GM12878 (cell line): ENCODE measurements at regions not wholly inside any gene's neighbourhood (a gene's known extent, or its start where the extent isn't known, plus 50 kb on each side); places are given as distances from the start of the nearest gene placed in this dataset.

Source experiments
- ATAC-seq: fragments of 200-7000 bp; cut with Tn5 transposase; 3 replicates; pipeline ENCODE4 v1.9.1; 2020; ENCODE audit warnings: mild to moderate bottlenecking, moderate library complexity
- BruUV-seq: library from RNA; stranded (reverse); fragments of 400-500 nt; replicated peaks from 2 replicates; lab custom pipeline; 2021; lab: Mats Ljungman, UMichigan
- CTCF ChIA-PET: fragments of 300-600 bp; sonication (Branson Sonifier 250); formaldehyde crosslinking; extraction: SDS; loops from one replicate; lab custom pipeline; 2021; ENCODE audit warnings: inconsistent platforms; lab: Yijun Ruan, JAX
- POLR2A ChIA-PET: fragments of 350-600 bp; formaldehyde crosslinking; extraction: SDS; loops from one replicate; lab custom pipeline; 2021; ENCODE audit warnings: inconsistent platforms; lab: Charles Lee
- RAD21 ChIA-PET: fragments of 300-600 bp; sonication (Branson Sonifier 250); formaldehyde crosslinking; loops from one replicate; lab custom pipeline; 2023; ENCODE audit warnings: antibody characterized with exemption; ENCODE audit not compliant: unreplicated experiment; lab: Charles Lee
- SMC1A ChIA-PET: fragments of 300-600 bp; sonication (Branson Sonifier 250); formaldehyde crosslinking; loops from one replicate; lab custom pipeline; 2023; ENCODE audit not compliant: unreplicated experiment, uncharacterized antibody; lab: Charles Lee
- DNase-seq: peaks from one replicate; pipeline ENCODE4 v3.0.0-alpha.2; 2011; ENCODE audit warnings: low read depth, low spot score
- FAIRE-seq: peaks from 3 replicates; lab custom pipeline; 2011; peaks lifted over from hg19 to GRCh38; lab: Jason Lieb, UNC
- H2AFZ ChIP-seq: 2 replicates; pipeline ENCODE4 v1.6.0; 2011; ENCODE audit warnings: low read depth, low read length, control low read depth; ENCODE audit not compliant: control insufficient read depth
- H3K27ac ChIP-seq: 2 replicates; pipeline ENCODE4 v1.5.1; 2011; ENCODE audit warnings: control low read depth; ENCODE audit not compliant: control insufficient read depth, insufficient read depth
- H3K27me3 ChIP-seq, 2 experiments: replicated peaks in 1 of 2; 2 replicates each; pipeline versions ENCODE4 v1.6.0 to v1.6.1; 2011; ENCODE audit warnings: low read length in 1 of 2; ENCODE audit not compliant: control insufficient read depth in 2 of 2, insufficient read depth in 2 of 2
- H3K36me3 ChIP-seq, 2 experiments: 2 replicates each; pipeline ENCODE4 v1.5.1; 2011; ENCODE audit warnings: low read length in 1 of 2; ENCODE audit not compliant: control insufficient read depth in 2 of 2, insufficient read depth in 2 of 2
- H3K4me1 ChIP-seq: 2 replicates; pipeline ENCODE4 v1.6.1; 2011; ENCODE audit warnings: mild to moderate bottlenecking, low read length, moderate library complexity, mixed read lengths; ENCODE audit not compliant: control insufficient read depth, insufficient read depth
- H3K4me2 ChIP-seq: 2 replicates; pipeline ENCODE4 v1.6.0; 2011; ENCODE audit warnings: control low read depth; ENCODE audit not compliant: control insufficient read depth, insufficient read depth
- H3K4me3 ChIP-seq: fragments of 200-600 bp; sonication (generic); 2 replicates; pipeline ENCODE4 v1.5.1; 2016
- H3K79me2 ChIP-seq: 2 replicates; pipeline ENCODE4 v1.6.0; 2011; ENCODE audit warnings: low read length; ENCODE audit not compliant: control insufficient read depth, insufficient read depth
- H3K9ac ChIP-seq: 2 replicates; pipeline ENCODE4 v1.8.0; 2011; ENCODE audit warnings: low read length, control low read depth, mixed read lengths; ENCODE audit not compliant: control insufficient read depth, insufficient read depth
- H3K9me3 ChIP-seq: replicated peaks from 3 replicates; pipeline ENCODE4 v1.5.1; 2011; ENCODE audit warnings: mild to moderate bottlenecking, low read length; ENCODE audit not compliant: control insufficient read depth, insufficient read depth
- H4K20me1 ChIP-seq: 2 replicates; pipeline ENCODE4 v1.6.0; 2011; ENCODE audit not compliant: control insufficient read depth, insufficient read depth
- CHD2 ChIP-seq: IDR thresholded peaks from 2 replicates; pipeline ENCODE4 v1.6.1; 2011; ENCODE audit warnings: low read depth, low read length, improper control_type of control experiment, borderline replicate concordance
- EGR1 ChIP-seq, 2 experiments: IDR thresholded peaks; 1 replicate in 1 of 2; 2 replicates in 1 of 2; pipeline ENCODE4 v1.6.1; 2011 to 2012; ENCODE audit warnings: low read depth in 2 of 2, low read length in 2 of 2, borderline replicate concordance in 1 of 2, mild to moderate bottlenecking in 1 of 2, moderate library complexity in 1 of 2
- ESRRA ChIP-seq: IDR thresholded peaks from 2 replicates; pipeline ENCODE4 v1.6.1; 2012; ENCODE audit warnings: mild to moderate bottlenecking, low read length, improper control_type of control experiment
- GATAD2B ChIP-seq: fragments of 450-650 bp; conservative IDR thresholded peaks from 2 replicates; pipeline ENCODE4 v1.6.1; 2017; ENCODE audit warnings: low read depth, mild to moderate bottlenecking, moderate library complexity
- IKZF2 ChIP-seq, 2 experiments: fragments of 450-650 bp; IDR thresholded peaks; 2 replicates each; pipeline ENCODE4 v1.6.1; 2017; ENCODE audit warnings: mild to moderate bottlenecking in 2 of 2, moderate library complexity in 2 of 2
- IRF5 ChIP-seq: fragments of 450-650 bp; IDR thresholded peaks from 2 replicates; pipeline ENCODE4 v1.6.1; 2017; ENCODE audit warnings: borderline replicate concordance
- NR2F1 ChIP-seq: fragments of 450-650 bp; conservative IDR thresholded peaks from 2 replicates; pipeline ENCODE4 v1.6.1; 2017; ENCODE audit warnings: mild to moderate bottlenecking
- POLR2A ChIP-seq: IDR thresholded peaks from 2 replicates; pipeline ENCODE4 v1.6.1; 2011; ENCODE audit warnings: low read depth, mild to moderate bottlenecking, low read length
- PRDM15 ChIP-seq: fragments of 450-650 bp; formaldehyde crosslinking; IDR thresholded peaks from 2 replicates; pipeline ENCODE4 v1.4.0; 2020; ENCODE audit warnings: mild to moderate bottlenecking, moderate library complexity
- SMAD5 ChIP-seq: IDR thresholded peaks from 2 replicates; pipeline ENCODE4 v1.6.1; 2016; ENCODE audit warnings: antibody characterized with exemption, low read depth
- SUZ12 ChIP-seq: fragments of 200-600 bp; sonication (generic); IDR thresholded peaks from one replicate; pipeline ENCODE4 v1.6.1; 2018; ENCODE audit warnings: antibody characterized with exemption, mild to moderate bottlenecking; ENCODE audit not compliant: unreplicated experiment
- TARDBP ChIP-seq: IDR thresholded peaks from 2 replicates; pipeline ENCODE4 v1.6.1; 2016; ENCODE audit warnings: borderline replicate concordance
- WGBS: methylation state at CpG from one replicate; pipeline ENCODE4 v1.1.6; 2016; ENCODE audit warnings: low lambda C conversion rate; ENCODE audit not compliant: insufficient replicate concordance, insufficient coverage; ENCODE audit errors: missing lambda C conversion rate; 5-methylcytosine and 5-hydroxymethylcytosine counted together
- in situ Hi-C: fragments of 300-500 bp; cut with MboI; formaldehyde crosslinking; loops from 9 replicates; pipeline ENCODE4 v1.14.3; 2018; ENCODE audit warnings: mixed read lengths
- intact Hi-C: fragments of 100-400 bp; cut with micrococcal nuclease; formaldehyde crosslinking; loops from one replicate; pipeline ENCODE4 v1.14.2; 2022; ENCODE audit not compliant: unreplicated experiment
- TF ChIP-seq, protein P1 (sequence below): fragments of 450-650 bp; IDR thresholded peaks from 2 replicates; pipeline ENCODE4 v1.6.1; 2018; ENCODE audit warnings: borderline replicate concordance, mild to moderate bottlenecking; ENCODE audit not compliant: partially characterized antibody
- TF ChIP-seq, protein P2 (sequence below): IDR thresholded peaks from 2 replicates; pipeline ENCODE4 v1.6.1; 2012; ENCODE audit warnings: low read depth, low read length, improper control_type of control experiment

DNA sequence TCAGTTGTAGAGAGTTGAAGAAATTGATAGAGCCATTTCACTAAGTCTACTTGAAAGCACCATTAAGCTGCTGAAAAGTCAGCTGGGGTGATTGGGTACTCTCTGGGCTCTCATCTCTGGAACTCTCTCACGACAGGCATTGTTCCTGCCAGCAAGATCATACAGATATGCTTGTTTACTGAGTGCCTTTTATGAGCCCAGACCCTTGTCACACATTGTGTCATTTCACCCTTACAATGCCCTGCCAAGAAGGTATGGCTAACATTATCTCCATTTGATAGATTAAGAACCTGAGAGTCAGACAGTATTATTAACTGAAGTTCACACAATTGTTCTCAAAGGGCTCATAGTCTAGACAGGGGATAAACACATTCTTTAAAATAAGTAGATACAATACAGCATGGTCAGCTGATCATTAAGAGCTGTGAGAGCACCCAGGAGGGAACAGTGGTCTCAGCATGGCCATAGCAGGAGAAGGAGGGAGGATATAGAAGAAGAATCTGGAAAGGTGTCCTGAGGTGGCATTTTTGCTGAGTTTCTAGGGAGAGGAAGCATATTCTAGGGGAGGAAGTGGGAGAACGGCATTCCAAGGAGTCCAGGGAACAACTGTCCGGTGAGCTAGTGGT is 580.5 kb downstream of the INSC start:
- DNase-seq: no peak
- in situ Hi-C loops (no loop called here), intact Hi-C loops (no loop called here)
- H3K9me3 ChIP-seq: no peaks in the 10 kb centered on the region
- H3K27ac ChIP-seq: no peak overlapping the region
- ChIA-PET RAD21 (no interaction called here), SMC1A (interaction anchor here (1.6 kb wide), 1 partner anchor 12 kb away, joined by 6 read pairs; no protein-coding TSS in a partner anchor), POLR2A (no interaction called here), CTCF (no interaction called here)
- H3K27me3 ChIP-seq: no peaks in the 10 kb centered on the region
- no peak overlapping the region for H2AFZ ChIP-seq
- H3K36me3 ChIP-seq: no peaks in the 10 kb centered on the region
- 15% methylated on average over 3 of the region's 3 CpGs for WGBS
- no peak overlapping the region for H3K4me2 ChIP-seq
- H3K79me2 ChIP-seq: no peaks in the 10 kb centered on the region
- BruUV-seq: no TSS peak
- FAIRE-seq: no peak
- ATAC-seq: no peak
- no peak overlapping the region for H3K9ac ChIP-seq
- no peaks in the 10 kb centered on the region for H4K20me1 ChIP-seq
- no peaks in the 10 kb centered on the region for H3K4me1 ChIP-seq
- no peak overlapping the region for H3K4me3 ChIP-seq
- TF ChIP-seq SUZ12 (no peak), EGR1 (IDR thresholded peaks at IDR 0.05; ENCODE audit: borderline replicate concordance in 1 of 2, low read depth in 2 of 2, low read length in 2 of 2) (no peak), NR2F1 (no peak), PRDM15 (no peak), TARDBP (no peak), ESRRA (no peak), IKZF2 (IDR thresholded peaks at IDR 0.05) (no peak), SMAD5 (no peak), IRF5 (no peak), POLR2A (no peak), GATAD2B (no peak), CHD2 (no peak)
- TF ChIP-seq, protein P1, sequence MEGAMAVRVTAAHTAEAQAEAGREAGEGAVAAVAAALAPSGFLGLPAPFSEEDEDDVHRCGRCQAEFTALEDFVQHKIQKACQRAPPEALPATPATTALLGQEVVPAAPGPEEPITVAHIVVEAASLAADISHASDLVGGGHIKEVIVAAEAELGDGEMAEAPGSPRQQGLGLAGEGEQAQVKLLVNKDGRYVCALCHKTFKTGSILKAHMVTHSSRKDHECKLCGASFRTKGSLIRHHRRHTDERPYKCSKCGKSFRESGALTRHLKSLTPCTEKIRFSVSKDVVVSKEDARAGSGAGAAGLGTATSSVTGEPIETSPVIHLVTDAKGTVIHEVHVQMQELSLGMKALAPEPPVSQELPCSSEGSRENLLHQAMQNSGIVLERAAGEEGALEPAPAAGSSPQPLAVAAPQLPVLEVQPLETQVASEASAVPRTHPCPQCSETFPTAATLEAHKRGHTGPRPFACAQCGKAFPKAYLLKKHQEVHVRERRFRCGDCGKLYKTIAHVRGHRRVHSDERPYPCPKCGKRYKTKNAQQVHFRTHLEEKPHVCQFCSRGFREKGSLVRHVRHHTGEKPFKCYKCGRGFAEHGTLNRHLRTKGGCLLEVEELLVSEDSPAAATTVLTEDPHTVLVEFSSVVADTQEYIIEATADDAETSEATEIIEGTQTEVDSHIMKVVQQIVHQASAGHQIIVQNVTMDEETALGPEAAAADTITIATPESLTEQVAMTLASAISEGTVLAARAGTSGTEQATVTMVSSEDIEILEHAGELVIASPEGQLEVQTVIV: no peak
- TF ChIP-seq, protein P2, sequence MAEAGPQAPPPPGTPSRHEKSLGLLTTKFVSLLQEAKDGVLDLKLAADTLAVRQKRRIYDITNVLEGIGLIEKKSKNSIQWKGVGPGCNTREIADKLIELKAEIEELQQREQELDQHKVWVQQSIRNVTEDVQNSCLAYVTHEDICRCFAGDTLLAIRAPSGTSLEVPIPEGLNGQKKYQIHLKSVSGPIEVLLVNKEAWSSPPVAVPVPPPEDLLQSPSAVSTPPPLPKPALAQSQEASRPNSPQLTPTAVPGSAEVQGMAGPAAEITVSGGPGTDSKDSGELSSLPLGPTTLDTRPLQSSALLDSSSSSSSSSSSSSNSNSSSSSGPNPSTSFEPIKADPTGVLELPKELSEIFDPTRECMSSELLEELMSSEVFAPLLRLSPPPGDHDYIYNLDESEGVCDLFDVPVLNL: no peak
